ENCODE measurements at regions not wholly inside any gene's neighbourhood (a gene's known extent, or its start where the extent isn't known, plus 50 kb on each side); places are given as distances from the start of the nearest gene placed in this dataset.

GRCh38 chr11:103543456-103543855, 434.2 kb downstream of the DYNC2H1 start (continued):
- TF ChIP-seq E4F1 (IDR thresholded peaks at IDR 0.05; ENCODE audit: borderline replicate concordance, partially characterized antibody) (no peak), NFYA (IDR thresholded peaks at IDR 0.05; ENCODE audit: borderline replicate concordance, low read depth, low read length) (no peak), BCL11A (IDR thresholded peaks at IDR 0.05; ENCODE audit: low read depth, low read length) (no peak), RAD51 (IDR thresholded peaks at IDR 0.05) (no peak), ZZZ3 (IDR thresholded peaks at IDR 0.05; ENCODE audit: control insufficient read depth, insufficient read length, low read depth) (no peak), STAT3 (IDR thresholded peaks at IDR 0.05; ENCODE audit: low read depth, low read length) (no peak), RBBP5 (conservative IDR thresholded peaks at IDR 0.05) (no peak)

DNA sequence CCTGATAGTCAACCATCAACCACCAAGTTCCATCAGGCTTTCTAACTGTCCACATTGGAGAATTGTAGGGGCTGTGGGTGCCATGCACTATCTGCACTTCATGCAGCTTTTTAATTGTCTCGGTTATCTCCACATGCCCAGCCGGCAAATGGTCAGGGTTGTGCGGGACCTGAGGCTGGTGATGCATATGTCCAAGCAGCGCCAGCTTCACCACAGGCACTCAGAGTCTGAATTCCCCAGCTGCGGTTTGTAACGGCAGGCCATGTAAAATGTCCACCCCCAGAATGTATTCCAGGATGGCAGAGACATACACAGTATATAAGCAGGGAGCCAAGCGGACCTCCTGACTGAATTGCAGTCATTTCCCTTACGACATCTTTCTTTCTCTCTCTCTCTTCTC, 435.6 kb downstream of the DYNC2H1 start:
- DNase-seq (ENCODE audit: low read depth, low spot score) = no peak
- H3K9me3 ChIP-seq (replicated peaks; ENCODE audit: control insufficient read depth, insufficient read depth, low read length) = no peaks in the 10 kb centered on the region; the same call in 2 of the 3 replicates
- ChIA-PET RAD21 (ENCODE audit: unreplicated experiment) (no interaction called here), SMC1A (ENCODE audit: uncharacterized antibody, unreplicated experiment) (interaction anchor here (2.1 kb wide), 1 partner anchor 9 kb away, joined by 6 read pairs; no protein-coding TSS in a partner anchor), POLR2A (no interaction called here), CTCF (interaction anchor here (2.2 kb wide), 1 partner anchor 10 kb away, joined by 5 read pairs; no protein-coding TSS in a partner anchor)
- no peaks in the 10 kb centered on the region for H3K79me2 ChIP-seq (ENCODE audit: control insufficient read depth, insufficient read depth, low read length)
- 42% methylated on average over 8 of the region's 8 CpGs for WGBS (ENCODE audit: insufficient coverage, insufficient replicate concordance, low lambda C conversion rate, missing lambda C conversion rate)
- FAIRE-seq = no peak
- no peaks in the 10 kb centered on the region for H3K27me3 ChIP-seq (replicated peaks in 1 of 2; ENCODE audit: control insufficient read depth in 2 of 2, insufficient read depth in 2 of 2, low read length in 1 of 2)
- H3K27ac ChIP-seq (ENCODE audit: control insufficient read depth, insufficient read depth) = no peak overlapping the region
- no peak overlapping the region for H2AFZ ChIP-seq (ENCODE audit: control insufficient read depth, low read depth, low read length)
- no peaks in the 10 kb centered on the region for H4K20me1 ChIP-seq (ENCODE audit: control insufficient read depth, insufficient read depth)
- H3K4me2 ChIP-seq (ENCODE audit: control insufficient read depth, insufficient read depth) = no peak overlapping the region
- no peak overlapping the region for H3K9ac ChIP-seq (ENCODE audit: control insufficient read depth, insufficient read depth, low read length)
- no peak for TF ChIP-seq MTA3 (IDR thresholded peaks at IDR 0.05; ENCODE audit: borderline replicate concordance, low read length)
- no peak for TF ChIP-seq CHD4 (IDR thresholded peaks at IDR 0.05)
- TF ChIP-seq NFXL1 (IDR thresholded peaks at IDR 0.05; ENCODE audit: borderline replicate concordance) = no peak
- TF ChIP-seq KDM1A (IDR thresholded peaks at IDR 0.05; ENCODE audit: borderline replicate concordance) = no peak
- no peak overlapping the region for H3K4me3 ChIP-seq
- H3K36me3 ChIP-seq (ENCODE audit: control insufficient read depth in 2 of 2, insufficient read depth in 2 of 2, low read length in 1 of 2) = no peaks in the 10 kb centered on the region
- no TSS peak for BruUV-seq (replicated peaks)
- intact Hi-C loops (cut with micrococcal nuclease; ENCODE audit: unreplicated experiment) = no loop called here
- in situ Hi-C loops (cut with MboI) = no loop called here
- no peaks in the 10 kb centered on the region for H3K4me1 ChIP-seq (ENCODE audit: control insufficient read depth, insufficient read depth, low read length)
- ATAC-seq = no peak

All from GM12878 (cell line).